Activated CD8-positive, alpha-beta T cell treated with anti-CD3 and anti-CD28 coated beads, Interleukin-2, amount 10 ng/mL, durations not matched to agents 7 days and 5 days (primary cell): ENCODE measurements at regions not wholly inside any gene's neighbourhood (a gene's known extent, or its start where the extent isn't known, plus 50 kb on each side); places are given as distances from the start of the nearest gene placed in this dataset.
"Not testable (repeated sequence)": the region's sequence is repeated elsewhere in the genome, so short reads cannot be mapped to it uniquely, and the experiment has no call there.

Experiments used
- ATAC-seq: fragments of 150-1000 bp; cut with Tn5 transposase; one replicate; pipeline ENCODE4 v1.10.0; 2021; ENCODE audit warnings: moderate library complexity
- CTCF ChIA-PET: fragments of 350-600 bp; sonication (Branson Sonifier 250); formaldehyde crosslinking; loops from one replicate; lab custom pipeline; 2021; ENCODE audit warnings: antibody characterized with exemption; lab: Charles Lee
- POLR2A ChIA-PET: fragments of 350-600 bp; sonication (Branson Sonifier 250); formaldehyde crosslinking; loops from one replicate; lab custom pipeline; 2021; ENCODE audit warnings: antibody characterized with exemption; lab: Charles Lee
- DNase-seq: peaks from one replicate; pipeline ENCODE4 v3.0.0-alpha.2; 2020
- H3K27ac Mint-ChIP-seq: one replicate; pipeline ENCODE4 v1.8.0; 2021; ENCODE audit warnings: mild to moderate bottlenecking, mixed read lengths
- H3K27me3 Mint-ChIP-seq: one replicate; pipeline ENCODE4 v1.8.0; 2021; ENCODE audit warnings: low read depth, mixed read lengths
- H3K36me3 Mint-ChIP-seq: one replicate; pipeline ENCODE4 v1.8.0; 2021; ENCODE audit warnings: low read depth, mixed read lengths
- H3K4me1 Mint-ChIP-seq: one replicate; pipeline ENCODE4 v1.8.0; 2021; ENCODE audit warnings: low read depth, mixed read lengths
- H3K4me3 Mint-ChIP-seq: one replicate; pipeline ENCODE4 v1.8.0; 2021; ENCODE audit warnings: mild to moderate bottlenecking, mixed read lengths
- H3K9me3 Mint-ChIP-seq: one replicate; pipeline ENCODE4 v1.8.0; 2022; ENCODE audit warnings: mixed read lengths; ENCODE audit not compliant: insufficient read depth

DNA sequence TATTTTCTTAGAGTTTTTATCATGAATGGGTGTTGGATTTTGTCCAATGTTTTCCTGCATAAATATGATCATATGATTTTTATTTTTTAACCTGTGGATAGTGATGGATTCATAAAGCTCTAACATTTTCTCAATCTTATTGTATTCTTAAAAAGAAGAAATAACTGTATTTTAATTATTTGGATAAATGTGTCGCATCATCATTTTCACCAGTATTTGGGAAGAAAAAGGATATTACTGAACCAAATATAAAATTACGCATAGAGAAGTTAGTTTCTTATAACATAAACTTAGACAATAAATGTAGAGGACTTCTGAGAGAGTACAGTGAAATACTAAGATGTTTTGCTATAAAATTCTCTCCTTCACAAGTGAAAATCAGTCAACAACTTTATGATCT lies 126.0 kb upstream of the CHST9 start:
- peaks cover 4% of the 10 kb centered on the region for H3K9me3 Mint-ChIP-seq
- H3K36me3 Mint-ChIP-seq, result no peaks in the 10 kb centered on the region
- H3K27ac Mint-ChIP-seq, result no peak overlapping the region
- no peak for ATAC-seq
- H3K4me1 Mint-ChIP-seq, result no peaks in the 10 kb centered on the region
- H3K4me3 Mint-ChIP-seq, result no peak overlapping the region
- H3K27me3 Mint-ChIP-seq, result no peaks in the 10 kb centered on the region
- ChIA-PET CTCF (interaction anchor here (0.7 kb wide), 1 partner anchor 29 kb away, joined by 3 read pairs; no protein-coding TSS in a partner anchor), POLR2A (no interaction called here)
- no peak for DNase-seq

DNA sequence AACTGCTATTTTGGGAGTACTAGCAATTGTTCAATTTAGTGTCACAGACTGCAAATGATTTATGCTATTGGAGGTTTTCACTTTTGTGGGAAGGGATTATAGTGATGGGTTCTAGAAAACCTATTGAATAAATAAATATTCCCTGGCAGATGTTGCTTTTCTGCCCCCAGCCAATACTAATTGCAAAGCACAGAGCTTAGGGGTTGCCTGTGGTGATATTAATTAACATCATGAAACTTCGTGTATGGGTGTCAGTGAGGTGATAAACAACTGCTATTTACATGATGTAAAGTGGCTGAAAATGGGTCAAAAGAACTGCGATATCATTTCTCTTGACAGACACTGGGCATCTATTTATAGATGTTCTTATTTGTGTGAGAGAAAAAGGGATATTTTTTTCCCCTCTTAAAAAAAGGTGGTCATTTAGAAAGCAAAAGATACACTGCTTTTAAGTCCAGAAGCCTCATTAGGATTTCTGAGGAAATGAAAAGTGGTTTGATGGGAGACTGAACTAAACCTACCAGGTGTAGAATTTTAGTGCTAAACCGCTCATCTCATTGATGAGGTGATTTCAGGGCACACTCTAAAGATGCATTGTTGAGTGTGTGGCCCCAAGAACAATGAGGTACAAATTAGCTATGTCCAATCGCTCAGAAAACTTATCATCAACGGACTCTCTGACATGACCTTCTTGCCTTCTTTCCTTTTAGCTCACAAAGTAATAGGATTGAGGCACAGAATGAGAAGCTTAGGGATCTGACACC lies 116.7 kb upstream of the CHST9 start:
- no peaks in the 10 kb centered on the region for H3K36me3 Mint-ChIP-seq
- no peaks in the 10 kb centered on the region for H3K4me1 Mint-ChIP-seq
- no peaks in the 10 kb centered on the region for H3K27me3 Mint-ChIP-seq
- peaks cover 4% of the 10 kb centered on the region for H3K9me3 Mint-ChIP-seq
- no peak overlapping the region for H3K27ac Mint-ChIP-seq
- DNase-seq (no peak), ATAC-seq (no peak)
- ChIA-PET CTCF (no interaction called here), POLR2A (no interaction called here)
- H3K4me3 Mint-ChIP-seq, result no peak overlapping the region

- ATAC-seq (no peak), DNase-seq (no peak)
- no peaks in the 10 kb centered on the region for H3K36me3 Mint-ChIP-seq
- H3K4me1 Mint-ChIP-seq, result no peaks in the 10 kb centered on the region
- POLR2A ChIA-PET, result no interaction called here
- CTCF ChIA-PET, result no interaction called here
- H3K9me3 Mint-ChIP-seq, result peaks cover 7% of the 10 kb centered on the region
- no peak overlapping the region for H3K4me3 Mint-ChIP-seq
- no peak overlapping the region for H3K27ac Mint-ChIP-seq
- no peaks in the 10 kb centered on the region for H3K27me3 Mint-ChIP-seq
These were observed 113.2 kb upstream of the CHST9 start for GRCh38 chr18:27298214-27298804.

DNA sequence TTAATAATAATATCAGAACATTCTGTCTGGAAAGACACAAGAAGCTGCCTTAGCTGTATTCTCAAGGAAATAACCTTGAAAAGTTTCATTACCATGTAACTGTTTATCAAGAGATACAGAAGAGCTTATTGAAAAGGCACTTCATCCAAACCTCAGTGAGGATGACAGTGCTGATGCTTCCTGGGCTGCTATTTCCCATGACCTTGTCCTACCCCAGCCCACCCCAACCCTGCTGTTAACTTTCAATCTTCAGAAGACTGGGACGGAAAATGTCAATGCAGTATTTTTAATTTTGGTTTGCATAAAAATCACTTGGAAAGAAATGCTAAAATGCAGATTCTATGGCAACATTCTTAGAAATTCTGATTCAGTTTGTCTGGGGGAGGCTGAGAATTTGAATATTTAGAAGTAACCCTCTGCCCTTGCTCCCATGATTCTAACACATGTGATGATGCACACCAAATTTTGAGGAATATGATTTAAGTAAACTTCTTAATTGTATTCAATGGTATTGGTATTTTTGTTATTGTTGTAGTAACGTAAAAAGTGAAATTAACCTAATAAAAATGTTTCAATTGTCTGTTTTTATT lies 101.0 kb upstream of the CHST9 start:
- ATAC-seq, H3K4me1 Mint-ChIP-seq, H3K27me3 Mint-ChIP-seq, H3K27ac Mint-ChIP-seq, POLR2A ChIA-PET, H3K9me3 Mint-ChIP-seq, H3K36me3 Mint-ChIP-seq, DNase-seq, CTCF ChIA-PET, H3K4me3 Mint-ChIP-seq: not testable (repeated sequence)

DNA sequence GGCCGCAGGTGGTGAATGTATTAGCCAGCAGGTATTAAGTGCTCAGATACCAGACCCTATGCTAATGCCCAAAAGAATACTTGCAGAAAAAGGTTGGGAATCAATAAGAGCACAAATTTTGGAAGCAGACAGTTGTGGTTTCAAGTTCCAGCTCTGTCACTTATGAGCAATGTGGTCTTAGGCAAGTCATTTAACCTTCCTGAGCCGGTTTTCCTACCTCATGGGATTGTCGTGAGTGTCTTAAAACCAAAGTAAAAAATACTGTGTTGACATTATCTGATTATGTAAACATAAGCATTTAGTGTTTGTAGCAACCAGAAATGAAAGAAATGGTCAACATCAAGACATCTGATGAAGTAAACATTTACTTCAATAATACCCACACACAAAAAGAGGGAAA lies 93.0 kb upstream of the CHST9 start:
- ATAC-seq (no peak), DNase-seq (no peak)
- POLR2A ChIA-PET, result no interaction called here
- CTCF ChIA-PET, result no interaction called here
- Mint-ChIP-seq H3K27ac (no peak overlapping the region), H3K4me3 (no peak overlapping the region), H3K27me3 (no peaks in the 10 kb centered on the region), H3K9me3 (peaks cover 4% of the 10 kb centered on the region), H3K36me3 (no peaks in the 10 kb centered on the region), H3K4me1 (no peaks in the 10 kb centered on the region)

- no peaks in the 10 kb centered on the region for H3K27me3 Mint-ChIP-seq
- CTCF ChIA-PET, result no interaction called here
- no peak for DNase-seq
- no peak overlapping the region for H3K4me3 Mint-ChIP-seq
- H3K4me1 Mint-ChIP-seq, result no peaks in the 10 kb centered on the region
- ATAC-seq, result no peak
- H3K36me3 Mint-ChIP-seq, result no peaks in the 10 kb centered on the region
- H3K9me3 Mint-ChIP-seq, result peaks cover 4% of the 10 kb centered on the region
- no peak overlapping the region for H3K27ac Mint-ChIP-seq
- POLR2A ChIA-PET, result no interaction called here
These were observed 92.4 kb upstream of the CHST9 start for GRCh38 chr18:27277554-27277953.

- ATAC-seq (no peak), DNase-seq (no peak)
- peaks cover 4% of the 10 kb centered on the region for H3K9me3 Mint-ChIP-seq
- no peak overlapping the region for H3K27ac Mint-ChIP-seq
- H3K4me1 Mint-ChIP-seq, result no peaks in the 10 kb centered on the region
- no peak overlapping the region for H3K4me3 Mint-ChIP-seq
- ChIA-PET POLR2A (no interaction called here), CTCF (no interaction called here)
- no peaks in the 10 kb centered on the region for H3K36me3 Mint-ChIP-seq
- H3K27me3 Mint-ChIP-seq, result no peaks in the 10 kb centered on the region
These were observed 91.8 kb upstream of the CHST9 start for GRCh38 chr18:27276886-27277285.

DNA sequence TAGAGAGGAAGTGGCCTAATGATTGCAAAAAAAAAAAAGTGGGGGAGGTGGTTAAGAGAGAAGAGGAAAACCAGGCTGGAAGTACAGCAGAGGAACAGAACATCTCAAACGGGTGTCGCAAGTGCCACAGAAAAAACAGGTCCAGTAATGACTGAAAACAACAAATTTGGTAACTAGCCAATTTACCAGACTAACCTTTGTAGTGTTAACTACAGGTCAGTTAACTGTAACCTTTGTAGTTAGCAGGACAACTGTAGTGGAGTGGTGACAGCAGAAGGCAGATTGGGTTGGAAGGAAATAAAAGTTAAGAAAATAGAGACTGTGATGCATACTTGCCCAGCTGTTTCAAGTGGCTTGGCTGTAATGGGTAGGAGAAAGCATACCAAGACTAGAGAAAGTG lies 91.4 kb upstream of the CHST9 start:
- ChIA-PET CTCF (no interaction called here), POLR2A (no interaction called here)
- Mint-ChIP-seq H3K27me3 (no peaks in the 10 kb centered on the region), H3K4me1 (no peaks in the 10 kb centered on the region), H3K36me3 (no peaks in the 10 kb centered on the region), H3K9me3 (peaks cover 4% of the 10 kb centered on the region), H3K27ac (no peak overlapping the region), H3K4me3 (no peak overlapping the region)
- DNase-seq (no peak), ATAC-seq (no peak)

DNA sequence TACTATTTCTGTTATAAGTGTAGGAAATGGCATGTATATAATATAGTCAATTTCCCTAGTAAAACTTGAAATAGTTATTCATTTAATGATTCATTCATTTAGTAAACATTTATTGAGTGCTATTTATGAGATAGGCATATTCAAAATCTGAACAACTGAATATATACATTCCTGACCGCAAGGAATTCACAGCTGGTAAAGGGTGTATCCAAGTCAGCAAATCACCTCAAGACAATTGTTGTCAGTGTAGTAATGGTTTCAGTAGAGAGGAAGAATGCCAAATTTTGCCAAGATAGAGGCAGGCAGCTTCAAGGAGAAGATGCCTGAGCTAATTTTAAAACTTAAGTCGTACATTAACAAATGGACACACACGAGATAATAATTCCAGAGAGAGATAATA lies 89.8 kb upstream of the CHST9 start:
- no peak overlapping the region for H3K27ac Mint-ChIP-seq
- ATAC-seq (no peak), DNase-seq (no peak)
- POLR2A ChIA-PET, result no interaction called here
- no peak overlapping the region for H3K4me3 Mint-ChIP-seq
- peaks cover 6% of the 10 kb centered on the region for H3K9me3 Mint-ChIP-seq
- H3K36me3 Mint-ChIP-seq, result no peaks in the 10 kb centered on the region
- no peaks in the 10 kb centered on the region for H3K27me3 Mint-ChIP-seq
- CTCF ChIA-PET, result no interaction called here
- no peaks in the 10 kb centered on the region for H3K4me1 Mint-ChIP-seq

DNA sequence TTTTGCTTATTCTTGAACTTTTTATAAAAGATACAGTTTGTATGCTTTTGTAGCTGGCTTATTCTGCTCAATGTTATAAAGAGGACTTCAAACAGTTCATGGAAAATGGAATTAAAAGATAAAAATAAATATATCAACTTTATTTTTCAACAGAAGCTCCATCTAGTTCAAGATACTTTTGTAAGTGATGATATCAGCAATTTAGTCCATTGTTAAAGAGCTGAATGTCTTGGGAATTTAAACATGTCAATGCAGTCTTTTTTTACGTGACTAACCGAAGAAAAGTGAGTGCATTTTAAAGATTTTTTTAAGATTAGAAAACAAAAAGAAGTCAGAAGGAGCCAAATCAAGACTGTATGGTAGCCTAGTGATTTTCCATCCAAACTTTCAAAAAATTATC lies 85.4 kb upstream of the CHST9 start:
- POLR2A ChIA-PET, result no interaction called here
- Mint-ChIP-seq H3K27ac (no peak overlapping the region), H3K36me3 (no peaks in the 10 kb centered on the region), H3K9me3 (peaks cover 8% of the 10 kb centered on the region), H3K4me1 (no peaks in the 10 kb centered on the region), H3K4me3 (no peak overlapping the region), H3K27me3 (no peaks in the 10 kb centered on the region)
- CTCF ChIA-PET, result no interaction called here
- DNase-seq (no peak), ATAC-seq (no peak)

DNA sequence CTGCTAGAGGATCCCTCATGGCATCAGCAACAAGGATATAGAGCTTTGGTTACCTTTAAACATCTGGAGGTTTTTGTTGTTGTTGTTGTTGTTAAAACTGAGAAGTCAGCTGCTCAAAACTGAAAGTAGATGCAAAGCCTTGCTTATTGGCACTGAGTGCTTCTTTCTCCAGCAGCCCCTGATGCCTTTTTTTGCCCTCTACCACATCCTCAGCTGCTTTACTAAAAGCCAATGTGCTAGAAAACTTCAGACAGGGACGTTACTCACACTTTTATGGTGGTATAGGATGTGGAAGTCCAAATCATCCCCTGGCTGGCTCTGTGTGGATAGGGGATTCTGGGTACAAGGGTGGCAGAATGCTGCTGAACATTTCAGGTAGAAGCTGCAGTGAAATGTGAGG lies 78.3 kb upstream of the CHST9 start:
- Mint-ChIP-seq H3K9me3 (no peaks in the 10 kb centered on the region), H3K4me3 (no peak overlapping the region), H3K27me3 (no peaks in the 10 kb centered on the region), H3K36me3 (no peaks in the 10 kb centered on the region), H3K27ac (no peak overlapping the region), H3K4me1 (no peaks in the 10 kb centered on the region)
- DNase-seq (no peak), ATAC-seq (no peak)
- ChIA-PET POLR2A (no interaction called here), CTCF (no interaction called here)

GRCh38 chr18:27261769-27262549 lies 76.9 kb upstream of the CHST9 start:
- H3K4me3 Mint-ChIP-seq, result no peak overlapping the region
- H3K27me3 Mint-ChIP-seq, result no peaks in the 10 kb centered on the region
- no peak overlapping the region for H3K27ac Mint-ChIP-seq
- no peak for ATAC-seq
- CTCF ChIA-PET, result no interaction called here
- H3K36me3 Mint-ChIP-seq, result no peaks in the 10 kb centered on the region
- POLR2A ChIA-PET, result no interaction called here
- no peak for DNase-seq
- H3K9me3 Mint-ChIP-seq, result no peaks in the 10 kb centered on the region
- no peaks in the 10 kb centered on the region for H3K4me1 Mint-ChIP-seq
